GM12864 (cell line): ENCODE measurements at regions not wholly inside any gene's neighbourhood (a gene's known extent, or its start where the extent isn't known, plus 50 kb on each side); places are given as distances from the start of the nearest gene placed in this dataset.

Experiments
- DNase-seq: peaks from one replicate; pipeline ENCODE4 v3.0.0-alpha.2; 2011; ENCODE audit warnings: low read depth
- H3K4me3 ChIP-seq: 2 replicates; pipeline ENCODE4 v1.5.1; 2011; ENCODE audit warnings: mild to moderate bottlenecking, low read depth, low read length, control low read depth
- CTCF ChIP-seq: IDR thresholded peaks from 2 replicates; pipeline ENCODE4 v1.5.1; 2011; ENCODE audit warnings: low read depth, mild to moderate bottlenecking, moderate library complexity, low read length, control low read depth, inconsistent platforms; ENCODE audit errors: missing control alignments

- no peak for DNase-seq
- no peak for TF ChIP-seq CTCF
- H3K4me3 ChIP-seq: no peak overlapping the region
These were observed 115.6 kb upstream of the ID2 start for GRCh38 chr2:8566155-8566670.

- H3K4me3 ChIP-seq: no peak overlapping the region
- no peak for DNase-seq
- TF ChIP-seq CTCF: no peak
These were observed 114.9 kb upstream of the ID2 start for GRCh38 chr2:8566774-8567468.

- H3K4me3 ChIP-seq: no peak overlapping the region
- no peak for TF ChIP-seq CTCF
- no peak for DNase-seq
These were observed 114.2 kb upstream of the ID2 start for GRCh38 chr2:8567469-8568260.

- H3K4me3 ChIP-seq: no peak overlapping the region
- DNase-seq: no peak
- TF ChIP-seq CTCF: no peak
These were observed 113.1 kb upstream of the ID2 start for GRCh38 chr2:8568543-8569302.

GRCh38 chr2:8569332-8569930 lies 112.4 kb upstream of the ID2 start:
- no peak overlapping the region for H3K4me3 ChIP-seq
- no peak for TF ChIP-seq CTCF
- DNase-seq: no peak

- DNase-seq: no peak
- H3K4me3 ChIP-seq: no peak overlapping the region
- TF ChIP-seq CTCF: no peak
These were observed 111.2 kb upstream of the ID2 start for GRCh38 chr2:8570637-8571036.
